Mammary epithelial cell (primary cell): ENCODE measurements at regions not wholly inside any gene's neighbourhood (a gene's known extent, or its start where the extent isn't known, plus 50 kb on each side); places are given as distances from the start of the nearest gene placed in this dataset.
"Not testable (repeated sequence)": the region's sequence is repeated elsewhere in the genome, so short reads cannot be mapped to it uniquely, and the experiment has no call there.

Experiments used
- CTCF ChIP-seq, 2 donors: IDR thresholded peaks in 1 of 2; conservative IDR thresholded peaks in 1 of 2; 2 replicates each; pipeline ENCODE4 v1.5.1; 2011 to 2012; ENCODE audit warnings: inconsistent platforms in 2 of 2, low read length in 2 of 2, mild to moderate bottlenecking in 2 of 2, control low read depth in 1 of 2, low read depth in 1 of 2; ENCODE audit not compliant: insufficient read depth in 1 of 2; ENCODE audit errors: extremely low read depth in 1 of 2
- EZH2 ChIP-seq: IDR thresholded peaks from 2 replicates; pipeline ENCODE4 v1.6.1; 2012; ENCODE audit warnings: low read length, inconsistent platforms, borderline replicate concordance

GRCh38 chr2:89584046-89584445 lies 892.6 kb downstream of the RPIA start:
- not testable (repeated sequence) for TF ChIP-seq EZH2; CTCF (conservative IDR thresholded peaks at IDR 0.05 in 1 of 2, IDR thresholded peaks at IDR 0.05 in 1 of 2; ENCODE audit: extremely low read depth in 1 of 2, insufficient read depth in 1 of 2, low read depth in 1 of 2, low read length in 2 of 2)
